GM12878 (cell line): ENCODE measurements at regions not wholly inside any gene's neighbourhood (a gene's known extent, or its start where the extent isn't known, plus 50 kb on each side); places are given as distances from the start of the nearest gene placed in this dataset.

Source experiments
- ATAC-seq: fragments of 200-7000 bp; cut with Tn5 transposase; 3 replicates; pipeline ENCODE4 v1.9.1; 2020; ENCODE audit warnings: mild to moderate bottlenecking, moderate library complexity
- BruUV-seq: library from RNA; stranded (reverse); fragments of 400-500 nt; replicated peaks from 2 replicates; lab custom pipeline; 2021; lab: Mats Ljungman, UMichigan
- CTCF ChIA-PET: fragments of 300-600 bp; sonication (Branson Sonifier 250); formaldehyde crosslinking; extraction: SDS; loops from one replicate; lab custom pipeline; 2021; ENCODE audit warnings: inconsistent platforms; lab: Yijun Ruan, JAX
- POLR2A ChIA-PET: fragments of 350-600 bp; formaldehyde crosslinking; extraction: SDS; loops from one replicate; lab custom pipeline; 2021; ENCODE audit warnings: inconsistent platforms; lab: Charles Lee
- RAD21 ChIA-PET: fragments of 300-600 bp; sonication (Branson Sonifier 250); formaldehyde crosslinking; loops from one replicate; lab custom pipeline; 2023; ENCODE audit warnings: antibody characterized with exemption; ENCODE audit not compliant: unreplicated experiment; lab: Charles Lee
- SMC1A ChIA-PET: fragments of 300-600 bp; sonication (Branson Sonifier 250); formaldehyde crosslinking; loops from one replicate; lab custom pipeline; 2023; ENCODE audit not compliant: unreplicated experiment, uncharacterized antibody; lab: Charles Lee
- DNase-seq: peaks from one replicate; pipeline ENCODE4 v3.0.0-alpha.2; 2011; ENCODE audit warnings: low read depth, low spot score
- FAIRE-seq: peaks from 3 replicates; lab custom pipeline; 2011; peaks lifted over from hg19 to GRCh38; lab: Jason Lieb, UNC
- H2AFZ ChIP-seq: 2 replicates; pipeline ENCODE4 v1.6.0; 2011; ENCODE audit warnings: low read depth, low read length, control low read depth; ENCODE audit not compliant: control insufficient read depth
- H3K27ac ChIP-seq: 2 replicates; pipeline ENCODE4 v1.5.1; 2011; ENCODE audit warnings: control low read depth; ENCODE audit not compliant: control insufficient read depth, insufficient read depth
- H3K27me3 ChIP-seq, 2 experiments: replicated peaks in 1 of 2; 2 replicates each; pipeline versions ENCODE4 v1.6.0 to v1.6.1; 2011; ENCODE audit warnings: low read length in 1 of 2; ENCODE audit not compliant: control insufficient read depth in 2 of 2, insufficient read depth in 2 of 2
- H3K36me3 ChIP-seq, 2 experiments: 2 replicates each; pipeline ENCODE4 v1.5.1; 2011; ENCODE audit warnings: low read length in 1 of 2; ENCODE audit not compliant: control insufficient read depth in 2 of 2, insufficient read depth in 2 of 2
- H3K4me1 ChIP-seq: 2 replicates; pipeline ENCODE4 v1.6.1; 2011; ENCODE audit warnings: mild to moderate bottlenecking, low read length, moderate library complexity, mixed read lengths; ENCODE audit not compliant: control insufficient read depth, insufficient read depth
- H3K4me2 ChIP-seq: 2 replicates; pipeline ENCODE4 v1.6.0; 2011; ENCODE audit warnings: control low read depth; ENCODE audit not compliant: control insufficient read depth, insufficient read depth
- H3K4me3 ChIP-seq: fragments of 200-600 bp; sonication (generic); 2 replicates; pipeline ENCODE4 v1.5.1; 2016
- H3K79me2 ChIP-seq: 2 replicates; pipeline ENCODE4 v1.6.0; 2011; ENCODE audit warnings: low read length; ENCODE audit not compliant: control insufficient read depth, insufficient read depth
- H3K9ac ChIP-seq: 2 replicates; pipeline ENCODE4 v1.8.0; 2011; ENCODE audit warnings: low read length, control low read depth, mixed read lengths; ENCODE audit not compliant: control insufficient read depth, insufficient read depth
- H3K9me3 ChIP-seq: replicated peaks from 3 replicates; pipeline ENCODE4 v1.5.1; 2011; ENCODE audit warnings: mild to moderate bottlenecking, low read length; ENCODE audit not compliant: control insufficient read depth, insufficient read depth
- H4K20me1 ChIP-seq: 2 replicates; pipeline ENCODE4 v1.6.0; 2011; ENCODE audit not compliant: control insufficient read depth, insufficient read depth
- ATF7 ChIP-seq: fragments of 450-650 bp; IDR thresholded peaks from 2 replicates; pipeline ENCODE4 v1.6.1; 2016; ENCODE audit warnings: low read depth, mild to moderate bottlenecking
- BCL3 ChIP-seq: IDR thresholded peaks from 2 replicates; pipeline ENCODE4 v1.6.1; 2011; ENCODE audit warnings: borderline replicate concordance, low read depth, mild to moderate bottlenecking, moderate library complexity, low read length; ENCODE audit not compliant: insufficient read depth, poor library complexity, severe bottlenecking
- CHD2 ChIP-seq: IDR thresholded peaks from 2 replicates; pipeline ENCODE4 v1.6.1; 2011; ENCODE audit warnings: low read depth, low read length, improper control_type of control experiment, borderline replicate concordance
- E4F1 ChIP-seq: fragments of 450-650 bp; IDR thresholded peaks from 2 replicates; pipeline ENCODE4 v1.6.1; 2018; ENCODE audit warnings: borderline replicate concordance, mild to moderate bottlenecking; ENCODE audit not compliant: partially characterized antibody
- EED ChIP-seq: sonication (generic); IDR thresholded peaks from 2 replicates; pipeline ENCODE4 v1.6.1; 2016; ENCODE audit warnings: antibody characterized with exemption, low read depth
- GATAD2B ChIP-seq: fragments of 450-650 bp; conservative IDR thresholded peaks from 2 replicates; pipeline ENCODE4 v1.6.1; 2017; ENCODE audit warnings: low read depth, mild to moderate bottlenecking, moderate library complexity
- HSF1 ChIP-seq: fragments of 150-350 bp; IDR thresholded peaks from 2 replicates; pipeline ENCODE4 v1.6.1; 2014; ENCODE audit warnings: mild to moderate bottlenecking, low read depth, low read length
- IRF4 ChIP-seq: IDR thresholded peaks from 2 replicates; pipeline ENCODE4 v1.6.1; 2011; ENCODE audit warnings: low read depth, low read length
- MYB ChIP-seq: fragments of 150-350 bp; IDR thresholded peaks from 2 replicates; pipeline ENCODE4 v1.6.1; 2014; ENCODE audit warnings: mild to moderate bottlenecking, low read depth, low read length, borderline replicate concordance
- NFIC ChIP-seq: IDR thresholded peaks from 2 replicates; pipeline ENCODE4 v1.6.1; 2012; ENCODE audit warnings: low read depth, mild to moderate bottlenecking, inconsistent platforms, low read length, moderate library complexity
- NRF1 ChIP-seq: conservative IDR thresholded peaks from 2 replicates; pipeline ENCODE4 v1.6.1; 2011; ENCODE audit warnings: mild to moderate bottlenecking, low read depth, low read length, improper control_type of control experiment
- RELA ChIP-seq: fragments of 450-650 bp; IDR thresholded peaks from 2 replicates; pipeline ENCODE4 v1.8.0; 2014; ENCODE audit warnings: borderline replicate concordance; ENCODE audit not compliant: partially characterized antibody
- TAF1 ChIP-seq: IDR thresholded peaks from 2 replicates; pipeline ENCODE4 v1.6.1; 2011; ENCODE audit warnings: mild to moderate bottlenecking, low read depth, low read length, borderline replicate concordance
- ZBTB40 ChIP-seq: fragments of 450-650 bp; IDR thresholded peaks from 2 replicates; pipeline ENCODE4 v1.6.1; 2016; ENCODE audit warnings: mild to moderate bottlenecking, moderate library complexity, borderline replicate concordance
- ZNF274 ChIP-seq: IDR thresholded peaks from one replicate; pipeline ENCODE4 v1.8.0; 2011; ENCODE audit not compliant: insufficient read length, insufficient read depth
- WGBS: methylation state at CpG from one replicate; pipeline ENCODE4 v1.1.6; 2016; ENCODE audit warnings: low lambda C conversion rate; ENCODE audit not compliant: insufficient replicate concordance, insufficient coverage; ENCODE audit errors: missing lambda C conversion rate; 5-methylcytosine and 5-hydroxymethylcytosine counted together
- in situ Hi-C: fragments of 300-500 bp; cut with MboI; formaldehyde crosslinking; loops from 9 replicates; pipeline ENCODE4 v1.14.3; 2018; ENCODE audit warnings: mixed read lengths
- intact Hi-C: fragments of 100-400 bp; cut with micrococcal nuclease; formaldehyde crosslinking; loops from one replicate; pipeline ENCODE4 v1.14.2; 2022; ENCODE audit not compliant: unreplicated experiment

- ChIA-PET RAD21 (no interaction called here), POLR2A (no interaction called here), CTCF (no interaction called here), SMC1A (interaction anchor here (1.1 kb wide), 1 partner anchor 28 kb away, joined by 4 read pairs; no protein-coding TSS in a partner anchor)
- ATAC-seq, result no peak
- H3K4me1 ChIP-seq, result peaks cover 3% of the 10 kb centered on the region
- H3K9me3 ChIP-seq, result no peaks in the 10 kb centered on the region
- peaks cover 0 to 5% of the 10 kb centered on the region in 2 experiments; a peak in 2 of 4 replicates for H3K27me3 ChIP-seq
- no peak for FAIRE-seq
- no peaks in the 10 kb centered on the region for H3K79me2 ChIP-seq
- no TSS peak for BruUV-seq
- 11% methylated on average over 1 of the region's 1 CpG for WGBS
- no peaks in the 10 kb centered on the region for H4K20me1 ChIP-seq
- in situ Hi-C loops, result no loop called here
- H2AFZ ChIP-seq, result no peak overlapping the region
- no peak overlapping the region for H3K4me3 ChIP-seq
- no peak overlapping the region for H3K27ac ChIP-seq
- H3K9ac ChIP-seq, result no peak overlapping the region
- no peak for DNase-seq
- H3K4me2 ChIP-seq, result no peak overlapping the region
- intact Hi-C loops, result no loop called here
- H3K36me3 ChIP-seq, result no peaks in the 10 kb centered on the region
- TF ChIP-seq HSF1, result no peak
- TF ChIP-seq NRF1, result no peak
- no peak for TF ChIP-seq IRF4
- TF ChIP-seq CHD2, result no peak
- no peak for TF ChIP-seq ZNF274
- TF ChIP-seq RELA, result no peak
- no peak for TF ChIP-seq E4F1
- TF ChIP-seq MYB, result no peak
- TF ChIP-seq ZBTB40, result no peak
- no peak for TF ChIP-seq ATF7
- TF ChIP-seq TAF1, result no peak
- no peak for TF ChIP-seq GATAD2B
- no peak for TF ChIP-seq EED
- TF ChIP-seq BCL3, result no peak
- TF ChIP-seq NFIC, result no peak
These were observed 273.9 kb downstream of the RPS24 start for GRCh38 chr10:78307576-78307975.
